GM13976 (cell line): ENCODE measurements at regions not wholly inside any gene's neighbourhood (a gene's known extent, or its start where the extent isn't known, plus 50 kb on each side); places are given as distances from the start of the nearest gene placed in this dataset.

Experiments
- DNase-seq: peaks from one replicate; pipeline ENCODE4 v3.0.0; 2012; ENCODE audit warnings: low spot score
- in situ Hi-C: fragments of 300-500 bp; cut with MboI; formaldehyde crosslinking; loops from one replicate; pipeline ENCODE4 v1.12.0; 2022; ENCODE audit warnings: low sequenced_read_pairs, mixed read lengths, inconsistent platforms; ENCODE audit not compliant: unreplicated experiment
- TF ChIP-seq, protein P1 (sequence below): IDR thresholded peaks from 2 replicates; pipeline ENCODE4 v1.5.1; 2012; ENCODE audit warnings: borderline replicate concordance, mild to moderate bottlenecking; ENCODE audit not compliant: insufficient read depth; ENCODE audit errors: extremely low read depth, missing control alignments, control extremely low read depth

DNA sequence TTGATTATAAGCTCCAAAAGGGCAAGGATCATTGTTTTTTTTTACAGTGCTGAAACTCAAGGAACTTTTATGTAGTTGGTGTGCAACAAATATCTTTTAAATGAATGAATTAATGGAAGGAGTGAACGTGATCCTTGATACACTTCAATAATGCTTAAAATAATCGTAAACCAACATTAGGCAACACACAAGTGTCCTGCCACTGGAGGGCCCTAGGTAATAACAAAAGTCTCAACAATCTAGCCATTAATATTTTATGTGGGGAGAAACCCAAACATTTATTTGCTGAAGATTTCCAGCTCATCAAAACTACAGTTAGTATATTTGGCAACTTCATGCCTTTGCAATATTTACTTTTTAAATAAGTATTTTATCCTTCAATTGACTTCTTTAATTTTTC lies 309.0 kb upstream of the FBXL7 start:
- no peak for DNase-seq
- in situ Hi-C loops: no loop called here

DNA sequence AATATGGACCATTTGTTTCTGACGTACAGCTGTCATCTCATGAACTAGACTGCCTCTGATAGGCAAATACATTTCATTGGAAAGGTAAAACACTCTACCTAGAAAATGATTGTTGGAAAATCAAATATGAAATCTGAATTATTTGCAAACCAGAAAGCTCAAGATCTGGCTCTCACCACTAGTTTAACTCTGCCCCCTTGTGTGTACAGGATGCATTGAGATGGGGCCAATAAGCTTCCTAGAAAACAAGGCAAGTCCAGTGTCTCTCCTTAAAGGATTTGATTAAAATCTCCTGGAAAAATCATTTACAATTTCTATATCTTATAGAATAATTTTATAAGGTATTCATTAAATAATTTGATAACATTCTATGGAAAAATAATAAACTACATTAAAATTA lies 311.9 kb upstream of the ANKH start:
- DNase-seq: no peak
- TF ChIP-seq, protein P1, sequence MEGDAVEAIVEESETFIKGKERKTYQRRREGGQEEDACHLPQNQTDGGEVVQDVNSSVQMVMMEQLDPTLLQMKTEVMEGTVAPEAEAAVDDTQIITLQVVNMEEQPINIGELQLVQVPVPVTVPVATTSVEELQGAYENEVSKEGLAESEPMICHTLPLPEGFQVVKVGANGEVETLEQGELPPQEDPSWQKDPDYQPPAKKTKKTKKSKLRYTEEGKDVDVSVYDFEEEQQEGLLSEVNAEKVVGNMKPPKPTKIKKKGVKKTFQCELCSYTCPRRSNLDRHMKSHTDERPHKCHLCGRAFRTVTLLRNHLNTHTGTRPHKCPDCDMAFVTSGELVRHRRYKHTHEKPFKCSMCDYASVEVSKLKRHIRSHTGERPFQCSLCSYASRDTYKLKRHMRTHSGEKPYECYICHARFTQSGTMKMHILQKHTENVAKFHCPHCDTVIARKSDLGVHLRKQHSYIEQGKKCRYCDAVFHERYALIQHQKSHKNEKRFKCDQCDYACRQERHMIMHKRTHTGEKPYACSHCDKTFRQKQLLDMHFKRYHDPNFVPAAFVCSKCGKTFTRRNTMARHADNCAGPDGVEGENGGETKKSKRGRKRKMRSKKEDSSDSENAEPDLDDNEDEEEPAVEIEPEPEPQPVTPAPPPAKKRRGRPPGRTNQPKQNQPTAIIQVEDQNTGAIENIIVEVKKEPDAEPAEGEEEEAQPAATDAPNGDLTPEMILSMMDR: no peak
- in situ Hi-C loops: no loop called here

More for the DNA sequence above, 309.0 kb upstream of the FBXL7 start:
- TF ChIP-seq, protein P1: no peak

DNA sequence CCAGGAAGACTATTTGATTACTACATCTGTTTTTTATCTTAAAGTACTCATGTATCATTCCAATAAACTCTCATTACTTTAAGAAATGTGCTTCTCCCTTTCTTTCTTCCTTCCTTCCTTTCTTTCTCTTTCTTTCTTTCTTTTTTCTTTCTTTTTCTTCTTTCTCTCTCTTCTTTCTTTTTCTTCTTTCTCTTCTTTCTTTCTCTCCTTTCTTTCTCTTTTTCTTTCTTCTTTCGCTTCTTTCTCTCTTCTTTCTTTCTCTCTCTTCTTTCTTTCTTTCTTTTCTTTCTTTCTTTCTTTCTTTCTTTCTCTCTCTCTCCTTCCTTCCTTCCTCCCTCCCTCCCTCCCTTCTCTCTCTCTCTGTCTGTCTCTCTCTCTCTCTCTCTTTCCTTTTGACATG lies 298.6 kb upstream of the ANKH start:
- no peak for DNase-seq
- in situ Hi-C loops: no loop called here

DNA sequence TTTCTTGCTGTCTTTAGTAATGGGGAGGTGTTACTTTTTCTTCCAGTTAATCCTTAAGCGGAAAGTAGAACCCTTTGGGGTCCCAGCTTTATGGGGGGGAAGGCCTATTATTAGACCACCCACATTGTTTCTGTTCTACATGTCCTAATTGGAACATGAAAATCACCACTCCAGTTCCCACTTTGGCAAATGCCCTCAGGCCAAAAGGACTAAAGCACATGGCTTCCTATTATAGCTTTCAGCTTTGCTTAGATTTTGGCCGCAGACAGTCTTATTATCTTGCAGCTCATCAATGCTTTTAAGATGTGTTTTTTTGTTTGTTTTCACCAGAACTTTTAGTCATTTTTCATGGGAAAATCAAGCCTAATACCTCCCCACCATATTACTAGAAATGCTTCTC lies 296.8 kb upstream of the ANKH start:
- in situ Hi-C loops: no loop called here
- TF ChIP-seq, protein P1: no peak
- DNase-seq: no peak

More for the DNA sequence above, 298.6 kb upstream of the ANKH start:
- TF ChIP-seq, protein P1: no peak

DNA sequence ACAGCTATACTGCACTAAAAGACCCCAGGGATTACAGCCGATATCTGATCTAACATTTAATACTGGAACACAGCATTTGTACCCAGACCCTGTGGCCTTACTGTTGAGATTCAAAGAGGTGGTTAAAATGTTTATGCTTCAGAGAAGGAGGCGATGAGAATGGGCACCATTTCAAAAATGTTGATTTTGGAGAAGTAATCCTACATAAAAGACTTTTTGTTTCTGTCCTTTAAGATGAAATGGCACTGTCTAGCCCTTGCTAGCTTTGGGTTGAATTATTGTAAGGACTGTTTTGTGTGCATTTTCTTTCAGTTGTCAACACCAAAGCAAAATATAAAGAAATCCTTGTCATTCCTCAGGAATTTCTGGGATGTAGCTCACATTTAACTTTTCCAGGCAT lies 288.5 kb upstream of the ANKH start:
- in situ Hi-C loops: no loop called here
- TF ChIP-seq, protein P1: no peak
- no peak for DNase-seq

DNA sequence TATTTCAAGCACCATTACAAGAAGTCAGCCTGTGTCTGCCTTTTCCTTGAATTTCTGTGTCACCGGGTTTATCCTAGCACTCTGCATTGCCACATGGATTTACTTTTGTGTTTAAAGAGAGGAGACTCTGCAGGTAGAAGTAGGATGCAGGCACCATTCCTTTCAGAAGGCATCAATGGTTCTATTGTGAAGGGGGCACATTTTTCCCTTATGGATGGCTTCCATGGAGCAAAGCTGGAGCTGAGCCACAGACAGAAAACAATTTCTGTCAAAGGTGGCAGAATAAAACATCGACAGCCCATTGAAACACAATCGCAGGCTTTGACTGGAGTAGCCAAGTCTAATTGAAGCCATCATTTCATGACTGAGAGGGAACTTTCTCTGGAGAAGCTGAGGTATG lies 288.0 kb upstream of the ANKH start:
- TF ChIP-seq, protein P1: no peak
- in situ Hi-C loops: no loop called here
- DNase-seq: no peak

DNA sequence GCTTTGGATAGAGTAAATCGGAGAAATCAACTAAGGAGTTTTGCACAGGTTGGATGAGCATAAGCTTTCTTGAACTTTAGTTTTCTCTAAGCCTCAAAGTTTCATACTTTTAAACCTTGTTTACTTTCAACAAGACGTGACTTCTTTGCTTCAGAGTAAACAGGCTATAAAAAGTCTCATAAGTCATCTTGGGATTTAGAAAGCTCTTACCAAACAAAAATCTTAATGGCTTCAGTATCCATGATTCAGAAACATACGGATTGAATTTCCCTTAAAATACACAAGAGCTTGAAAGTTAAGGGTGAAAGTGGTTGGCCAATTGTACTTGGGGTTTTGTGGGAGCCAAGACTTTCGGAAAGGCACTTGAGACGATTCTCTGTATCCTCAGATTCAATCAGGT lies 270.9 kb upstream of the ANKH start:
- in situ Hi-C loops: no loop called here
- no peak for DNase-seq
- TF ChIP-seq, protein P1: no peak
